AG04449 (cell line): ENCODE measurements at regions not wholly inside any gene's neighbourhood (a gene's known extent, or its start where the extent isn't known, plus 50 kb on each side); places are given as distances from the start of the nearest gene placed in this dataset.

ENCODE experiments used
- CTCF ChIA-PET: fragments of 350-600 bp; formaldehyde crosslinking; extraction: SDS; loops from one replicate; lab custom pipeline; 2021; ENCODE audit warnings: antibody characterized with exemption; lab: Yijun Ruan, JAX
- POLR2A ChIA-PET: fragments of 400-600, 350-600 bp; formaldehyde crosslinking; extraction: SDS; loops from one replicate; lab custom pipeline; 2020; ENCODE audit warnings: antibody characterized with exemption, inconsistent platforms; lab: Yijun Ruan, JAX
- DNase-seq: peaks from one replicate; pipeline ENCODE4 v3.0.0-alpha.2; 2010; ENCODE audit warnings: low read depth, low spot score
- H3K4me3 ChIP-seq: 2 replicates; pipeline ENCODE4 v1.5.1; 2011; ENCODE audit warnings: low read depth, mild to moderate bottlenecking, control low read depth, low read length
- CTCF ChIP-seq: IDR thresholded peaks from one replicate; pipeline ENCODE4 v1.5.1; 2011; ENCODE audit warnings: mild to moderate bottlenecking, moderate library complexity, low read length, control low read depth, inconsistent platforms; ENCODE audit not compliant: insufficient read depth; ENCODE audit errors: missing control alignments

- TF ChIP-seq CTCF, result no peak
- no peak for DNase-seq
- CTCF ChIA-PET, result no interaction called here
- POLR2A ChIA-PET, result no interaction called here
- H3K4me3 ChIP-seq, result no peak overlapping the region
Measured at GRCh38 chr18:40860189-40860588, 1094.8 kb upstream of the PIK3C3 start.

- no peak overlapping the region for H3K4me3 ChIP-seq
- POLR2A ChIA-PET, result no interaction called here
Measured at GRCh38 chr18:40855661-40856060, 1099.4 kb upstream of the PIK3C3 start.

GRCh38 chr18:40852406-40852805 lies 1102.6 kb upstream of the PIK3C3 start:
- ChIA-PET CTCF (no interaction called here), POLR2A (no interaction called here)
- TF ChIP-seq CTCF, result no peak
- DNase-seq, result no peak
- no peak overlapping the region for H3K4me3 ChIP-seq

More at GRCh38 chr18:40855661-40856060, 1099.4 kb upstream of the PIK3C3 start:
- CTCF ChIA-PET, result interaction anchor here (1.3 kb wide), 1 partner anchor 14 kb away, joined by 3 read pairs; no protein-coding TSS in a partner anchor
- TF ChIP-seq CTCF, result no peak
- DNase-seq, result no peak

GRCh38 chr18:40851014-40851429 lies 1104.0 kb upstream of the PIK3C3 start:
- no peak for TF ChIP-seq CTCF
- ChIA-PET POLR2A (no interaction called here), CTCF (no interaction called here)
- DNase-seq, result no peak
- H3K4me3 ChIP-seq, result no peak overlapping the region

GRCh38 chr18:40849886-40850285 lies 1105.1 kb upstream of the PIK3C3 start:
- no peak for TF ChIP-seq CTCF
- no peak overlapping the region for H3K4me3 ChIP-seq
- POLR2A ChIA-PET, result no interaction called here
- CTCF ChIA-PET, result no interaction called here
- no peak for DNase-seq

- peak; percentile 38 for DNase-seq
- H3K4me3 ChIP-seq, result no peak overlapping the region
- ChIA-PET POLR2A (no interaction called here), CTCF (interaction anchor here (0.9 kb wide), 1 partner anchor 15 kb away, joined by 3 read pairs; no protein-coding TSS in a partner anchor)
- no peak for TF ChIP-seq CTCF
Measured at GRCh38 chr18:40841467-40841866, 1113.6 kb upstream of the PIK3C3 start.
